Esophagus mucosa (tissue), 1 donor: ENCODE measurements at regions not wholly inside any gene's neighbourhood (a gene's known extent, or its start where the extent isn't known, plus 50 kb on each side); places are given as distances from the start of the nearest gene placed in this dataset.
A peak's percentile ranks its signal among the peaks of the same experiment; 100 is the strongest.

Experiments used
- ATAC-seq: fragments of 200-7000 bp; cut with Tn5 transposase; one replicate; pipeline ENCODE4 v1.9.1; 2020
- donor health status: DM: yes; HTN: yes; CAD: no.

GRCh38 chr9:96183751-96184150 is 118.2 kb downstream of the HSD17B3 start:
- no peak for ATAC-seq

GRCh38 chr9:96178153-96178552 is 123.8 kb downstream of the HSD17B3 start:
- no peak for ATAC-seq

GRCh38 chr9:96177719-96178028 is 124.3 kb downstream of the HSD17B3 start:
- ATAC-seq = no peak

- no peak for ATAC-seq
Measured at GRCh38 chr9:96177005-96177718, 124.8 kb downstream of the HSD17B3 start.

- no peak for ATAC-seq
Measured at GRCh38 chr9:96175796-96176195, 126.2 kb downstream of the HSD17B3 start.

- ATAC-seq = no peak
Measured at GRCh38 chr9:96175001-96175400, 127.0 kb downstream of the HSD17B3 start.

- ATAC-seq = no peak
Measured at GRCh38 chr9:96174371-96174770, 127.6 kb downstream of the HSD17B3 start.

GRCh38 chr9:96173640-96174039 is 128.3 kb downstream of the HSD17B3 start:
- no peak for ATAC-seq

GRCh38 chr9:96172797-96173196 is 129.2 kb downstream of the HSD17B3 start:
- ATAC-seq = peak; percentile 53

- no peak for ATAC-seq
Measured at GRCh38 chr9:96171728-96172127, 130.2 kb downstream of the HSD17B3 start.

- ATAC-seq = no peak
Measured at GRCh38 chr9:96169901-96170300, 132.1 kb downstream of the HSD17B3 start.

- peak; percentile 55 for ATAC-seq
Measured at GRCh38 chr9:96169484-96169883, 132.5 kb downstream of the HSD17B3 start.

- ATAC-seq = no peak
Measured at GRCh38 chr9:96168882-96169281, 133.1 kb downstream of the HSD17B3 start.

- no peak for ATAC-seq
Measured at GRCh38 chr9:96167011-96167410, 135.0 kb downstream of the HSD17B3 start.

GRCh38 chr9:96164268-96164683 is 137.7 kb downstream of the HSD17B3 start:
- no peak for ATAC-seq

GRCh38 chr9:96163712-96164111 is 138.3 kb downstream of the HSD17B3 start:
- no peak for ATAC-seq

GRCh38 chr9:96163161-96163560 is 138.8 kb downstream of the HSD17B3 start:
- ATAC-seq = no peak

- no peak for ATAC-seq
Measured at GRCh38 chr9:96161819-96162218, 140.2 kb downstream of the HSD17B3 start.

GRCh38 chr9:96160866-96161265 is 141.1 kb downstream of the HSD17B3 start:
- peak; percentile 16 for ATAC-seq

- ATAC-seq = no peak
Measured at GRCh38 chr9:96160168-96160567, 141.8 kb downstream of the HSD17B3 start.

GRCh38 chr9:96159596-96159995 is 142.4 kb downstream of the HSD17B3 start:
- ATAC-seq = no peak

- ATAC-seq = no peak
Measured at GRCh38 chr9:96158909-96159575, 142.9 kb downstream of the HSD17B3 start.

- no peak for ATAC-seq
Measured at GRCh38 chr9:96158147-96158546, 143.8 kb downstream of the HSD17B3 start.

- ATAC-seq = no peak
Measured at GRCh38 chr9:96157675-96158074, 144.3 kb downstream of the HSD17B3 start.
